Neural progenitor cell (in vitro differentiated cells): ENCODE measurements at regions not wholly inside any gene's neighbourhood (a gene's known extent, or its start where the extent isn't known, plus 50 kb on each side); places are given as distances from the start of the nearest gene placed in this dataset.

Experiments used
- EZH2 ChIP-seq: fragments of 200-600 bp; sonication (generic); IDR thresholded peaks from 2 replicates; pipeline ENCODE4 v1.6.1; 2017; ENCODE audit warnings: antibody characterized with exemption, mild to moderate bottlenecking, moderate library complexity
- EZH2phosphoT487 ChIP-seq: fragments of 200-600 bp; sonication (generic); IDR thresholded peaks from 2 replicates; pipeline ENCODE4 v1.6.1; 2017; ENCODE audit warnings: antibody characterized with exemption
- TF ChIP-seq, protein P1 (sequence below): fragments of 200-600 bp; sonication (generic); IDR thresholded peaks from 2 replicates; pipeline ENCODE4 v1.5.1; 2017; ENCODE audit warnings: antibody characterized with exemption, mild to moderate bottlenecking

DNA sequence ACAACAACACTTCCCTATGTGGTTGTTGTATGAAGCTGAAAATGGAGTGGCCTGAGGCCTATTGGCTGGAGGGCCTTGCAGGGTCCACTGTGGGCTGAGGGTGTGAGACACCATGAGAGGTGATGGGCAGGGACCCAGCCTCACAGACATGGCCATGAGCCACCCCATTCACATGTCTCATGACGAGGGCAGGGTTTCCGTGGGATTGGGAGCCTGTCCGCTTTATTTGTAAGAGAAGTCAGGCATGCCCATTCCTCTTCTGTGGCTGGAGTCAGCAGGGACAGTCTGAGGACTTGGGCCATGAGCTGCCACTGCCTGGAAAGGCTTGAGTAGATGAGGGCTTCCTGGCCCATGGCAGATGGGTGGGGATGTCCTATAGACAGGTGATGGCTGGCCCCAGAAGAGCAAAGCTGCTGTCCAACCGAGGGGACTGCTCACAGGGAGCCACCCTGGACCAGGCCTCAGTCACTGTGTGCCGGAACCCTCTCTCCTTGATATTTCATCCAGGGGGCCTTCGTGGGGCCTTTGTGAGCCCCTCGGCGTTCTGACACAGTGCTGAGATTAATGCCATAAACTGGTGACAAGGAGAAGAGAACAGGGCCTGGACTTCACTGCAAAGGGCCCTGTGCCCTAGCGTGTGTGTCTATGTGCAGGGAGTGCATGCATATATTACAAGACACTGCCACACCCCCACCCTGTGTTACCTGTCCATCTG lies 971.9 kb downstream of the BRD1 start:
- TF ChIP-seq EZH2 (no peak), EZH2phosphoT487 (no peak)
- TF ChIP-seq, protein P1, sequence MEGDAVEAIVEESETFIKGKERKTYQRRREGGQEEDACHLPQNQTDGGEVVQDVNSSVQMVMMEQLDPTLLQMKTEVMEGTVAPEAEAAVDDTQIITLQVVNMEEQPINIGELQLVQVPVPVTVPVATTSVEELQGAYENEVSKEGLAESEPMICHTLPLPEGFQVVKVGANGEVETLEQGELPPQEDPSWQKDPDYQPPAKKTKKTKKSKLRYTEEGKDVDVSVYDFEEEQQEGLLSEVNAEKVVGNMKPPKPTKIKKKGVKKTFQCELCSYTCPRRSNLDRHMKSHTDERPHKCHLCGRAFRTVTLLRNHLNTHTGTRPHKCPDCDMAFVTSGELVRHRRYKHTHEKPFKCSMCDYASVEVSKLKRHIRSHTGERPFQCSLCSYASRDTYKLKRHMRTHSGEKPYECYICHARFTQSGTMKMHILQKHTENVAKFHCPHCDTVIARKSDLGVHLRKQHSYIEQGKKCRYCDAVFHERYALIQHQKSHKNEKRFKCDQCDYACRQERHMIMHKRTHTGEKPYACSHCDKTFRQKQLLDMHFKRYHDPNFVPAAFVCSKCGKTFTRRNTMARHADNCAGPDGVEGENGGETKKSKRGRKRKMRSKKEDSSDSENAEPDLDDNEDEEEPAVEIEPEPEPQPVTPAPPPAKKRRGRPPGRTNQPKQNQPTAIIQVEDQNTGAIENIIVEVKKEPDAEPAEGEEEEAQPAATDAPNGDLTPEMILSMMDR = no peak
